Body of pancreas (tissue), 4 donors: ENCODE measurements at regions not wholly inside any gene's neighbourhood (a gene's known extent, or its start where the extent isn't known, plus 50 kb on each side); places are given as distances from the start of the nearest gene placed in this dataset.

Experiments
- ATAC-seq: fragments of 150-250 bp; one replicate; pipeline ENCODE4 v1.9.1; 2016
- DNase-seq, 4 donors: peaks; one replicate each; pipeline ENCODE4 v3.0.0-alpha.2; 2019
- H3K27ac ChIP-seq, 4 donors: fragments of 200-600 bp; sonication (generic); 1 replicate in 3 of 4; 2 replicates in 1 of 4; pipeline versions ENCODE4 v1.5.1 to v1.6.1; 2016 to 2019; ENCODE audit warnings: mild to moderate bottlenecking in 1 of 4, mixed read lengths in 1 of 4, moderate library complexity in 1 of 4
- H3K27me3 ChIP-seq, 2 donors: fragments of 200-600 bp; sonication (generic); one replicate each; pipeline ENCODE4 v1.6.0; 2016; ENCODE audit warnings: mild to moderate bottlenecking in 1 of 2
- H3K36me3 ChIP-seq, 2 donors: fragments of 200-600 bp; sonication (generic); replicated peaks in 1 of 2; 2 replicates each; pipeline ENCODE4 v1.5.1; 2016; ENCODE audit warnings: low read depth in 2 of 2; ENCODE audit not compliant: insufficient read depth in 1 of 2
- H3K4me1 ChIP-seq: fragments of 200-600 bp; sonication (generic); one replicate; pipeline ENCODE4 v1.6.0; 2016
- H3K4me3 ChIP-seq, 2 donors: fragments of 200-600 bp; sonication (generic); 1 replicate in 1 of 2; 2 replicates in 1 of 2; pipeline ENCODE4 v1.5.1; 2016 to 2019
- H3K9me3 ChIP-seq, 3 donors: fragments of 200-600 bp; sonication (generic); 1 replicate in 2 of 3; 2 replicates in 1 of 3; pipeline ENCODE4 v1.5.1; 2016
- CTCF ChIP-seq, 7 experiments: fragments of 450-650 bp in 4 of 7; fragments of 200-600 bp in 3 of 7; sonication (generic) in 3 of 7; IDR thresholded peaks; one replicate each; pipeline ENCODE4 v1.5.1; 2016 to 2019; ENCODE audit warnings: antibody characterized with exemption in 7 of 7
- POLR2A ChIP-seq, 3 donors: fragments of 450-650 bp; IDR thresholded peaks; one replicate each; pipeline ENCODE4 v1.6.1; 2016; ENCODE audit warnings: antibody characterized with exemption in 3 of 3, mild to moderate bottlenecking in 2 of 3
- WGBS, 2 donors: methylation state at CpG; one replicate each; pipeline ENCODE4 v1.1.5; 2017; 5-methylcytosine and 5-hydroxymethylcytosine counted together
- intact Hi-C: fragments of 100-400 bp; cut with DNase I; formaldehyde crosslinking; loops from one replicate; pipeline ENCODE4 v1.15.1; 2023

DNA sequence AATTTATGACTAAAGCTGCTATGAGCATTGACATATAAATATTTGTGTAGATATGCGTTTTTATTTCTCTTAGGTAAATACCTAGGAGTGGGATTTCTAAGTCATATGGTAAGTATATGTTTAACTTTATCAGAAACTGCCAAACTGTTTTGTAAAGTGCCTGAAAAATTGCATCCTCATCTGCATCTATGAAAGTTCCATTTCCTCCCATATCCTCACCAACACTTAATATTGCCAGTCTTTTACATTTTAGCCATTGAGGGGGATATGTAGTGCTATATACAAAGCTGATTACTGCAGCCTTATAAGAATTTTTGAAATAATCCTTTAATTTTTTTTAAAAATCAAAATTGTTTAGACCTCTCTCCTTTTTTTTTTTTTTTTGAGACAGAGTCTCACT, 123.1 kb upstream of the SPRY4 start:
- Histone ChIP-seq H3K9me3 (no peaks in the 10 kb centered on the region), H3K27me3 (no peaks in the 10 kb centered on the region), H3K4me3 (no peak overlapping the region), H3K4me1 (no peaks in the 10 kb centered on the region), H3K27ac (no peak overlapping the region), H3K36me3 (no peaks in the 10 kb centered on the region)
- DNase-seq (no peak), ATAC-seq (no peak)
- intact Hi-C loops = no loop called here
- TF ChIP-seq CTCF (IDR thresholded peaks at IDR 0.05) (no peak), POLR2A (IDR thresholded peaks at IDR 0.05) (no peak)
- 48 to 82% methylated on average over 1 of the region's 1 CpG for WGBS, 2 donors

- Histone ChIP-seq H3K4me3 (no peak overlapping the region), H3K4me1 (no peaks in the 10 kb centered on the region), H3K27ac (peak overlapping the region in 1 of 4 donors; percentile 32), H3K36me3 (no peaks in the 10 kb centered on the region), H3K9me3 (no peaks in the 10 kb centered on the region), H3K27me3 (no peaks in the 10 kb centered on the region)
- no peak for DNase-seq
- ATAC-seq = no peak
- TF ChIP-seq POLR2A (IDR thresholded peaks at IDR 0.05) (no peak), CTCF (IDR thresholded peaks at IDR 0.05) (no peak)
- 59 to 60% methylated on average over 3 of the region's 3 CpGs for WGBS, 2 donors
- intact Hi-C loops = no loop called here
Measured at GRCh38 chr5:142446960-142447279, 122.1 kb upstream of the SPRY4 start.

GRCh38 chr5:142446131-142446959, 121.5 kb upstream of the SPRY4 start:
- intact Hi-C loops = no loop called here
- peak overlapping the region in 3 of 4 donors; percentile 32 to 46 (median 36) for H3K27ac ChIP-seq
- no peak for DNase-seq

GRCh38 chr5:142445266-142445665, 120.4 kb upstream of the SPRY4 start:
- TF ChIP-seq POLR2A (IDR thresholded peaks at IDR 0.05) (no peak), CTCF (IDR thresholded peaks at IDR 0.05) (no peak)
- Histone ChIP-seq H3K36me3 (no peaks in the 10 kb centered on the region), H3K9me3 (no peaks in the 10 kb centered on the region), H3K27ac (peak overlapping the region in 1 of 4 donors; percentile 32), H3K27me3 (no peaks in the 10 kb centered on the region), H3K4me3 (no peak overlapping the region), H3K4me1 (no peaks in the 10 kb centered on the region)
- ATAC-seq (no peak), DNase-seq (no peak)
- intact Hi-C loops = no loop called here
- 86 to 89% methylated on average over 5 of the region's 5 CpGs for WGBS, 2 donors

More at GRCh38 chr5:142446131-142446959, 121.5 kb upstream of the SPRY4 start:
- H3K9me3 ChIP-seq = no peaks in the 10 kb centered on the region
- H3K4me1 ChIP-seq = no peaks in the 10 kb centered on the region
- H3K27me3 ChIP-seq = no peaks in the 10 kb centered on the region
- H3K36me3 ChIP-seq = no peaks in the 10 kb centered on the region
- peak; percentile 27 for ATAC-seq
- no peak overlapping the region for H3K4me3 ChIP-seq
- 44 to 53% methylated on average over 5 of the region's 5 CpGs for WGBS, 2 donors
- no peak for TF ChIP-seq CTCF (IDR thresholded peaks at IDR 0.05)
- TF ChIP-seq POLR2A (IDR thresholded peaks at IDR 0.05) = no peak

GRCh38 chr5:142441616-142442015, 116.8 kb upstream of the SPRY4 start:
- H3K4me1 ChIP-seq = no peaks in the 10 kb centered on the region
- no peaks in the 10 kb centered on the region for H3K9me3 ChIP-seq
- no peaks in the 10 kb centered on the region for H3K36me3 ChIP-seq
- DNase-seq = no peak
- intact Hi-C loops = no loop called here
- no peak for ATAC-seq
- H3K4me3 ChIP-seq = no peak overlapping the region
- WGBS, 2 donors = 34 to 37% methylated on average over 12 of the region's 12 CpGs
- H3K27ac ChIP-seq = no peak overlapping the region
- no peaks in the 10 kb centered on the region for H3K27me3 ChIP-seq
- TF ChIP-seq CTCF (IDR thresholded peaks at IDR 0.05) (no peak), POLR2A (IDR thresholded peaks at IDR 0.05) (no peak)
